Trophoblast cell (in vitro differentiated cells and primary cell): ENCODE measurements at regions not wholly inside any gene's neighbourhood (a gene's known extent, or its start where the extent isn't known, plus 50 kb on each side); places are given as distances from the start of the nearest gene placed in this dataset.

ENCODE experiments used
- DNase-seq, 2 donors: peaks; one replicate each; pipeline ENCODE4 v3.0.0-alpha.2; 2016
- H2AFZ ChIP-seq: 2 replicates; pipeline ENCODE4 v1.6.1; 2013; ENCODE audit warnings: low read length, moderate library complexity, mild to moderate bottlenecking; ENCODE audit not compliant: insufficient read depth, poor library complexity
- H2AK5ac ChIP-seq: 2 replicates; pipeline ENCODE4 v1.6.1; 2013; ENCODE audit warnings: mild to moderate bottlenecking, low read length
- H2BK120ac ChIP-seq: 2 replicates; pipeline ENCODE4 v1.6.1; 2013; ENCODE audit warnings: low read length, mild to moderate bottlenecking, moderate library complexity; ENCODE audit not compliant: insufficient read depth, poor library complexity
- H2BK12ac ChIP-seq: 2 replicates; pipeline ENCODE4 v1.6.1; 2013; ENCODE audit warnings: mild to moderate bottlenecking, low read length, moderate library complexity
- H2BK5ac ChIP-seq: 2 replicates; pipeline ENCODE4 v1.6.1; 2013; ENCODE audit warnings: low read length, low read depth, moderate library complexity, mild to moderate bottlenecking; ENCODE audit not compliant: poor library complexity
- H3K14ac ChIP-seq: 2 replicates; pipeline ENCODE4 v1.6.1; 2013; ENCODE audit warnings: mild to moderate bottlenecking, low read length
- H3K18ac ChIP-seq: 2 replicates; pipeline ENCODE4 v1.6.1; 2013; ENCODE audit warnings: mild to moderate bottlenecking, low read length
- H3K23ac ChIP-seq: 2 replicates; pipeline ENCODE4 v1.6.1; 2013; ENCODE audit warnings: low read length
- H3K27ac ChIP-seq: 2 replicates; pipeline ENCODE4 v1.5.1; 2013; ENCODE audit warnings: low read depth, mild to moderate bottlenecking, inconsistent platforms, low read length, moderate library complexity
- H3K27me3 ChIP-seq: 2 replicates; pipeline ENCODE4 v1.6.1; 2013; ENCODE audit warnings: inconsistent platforms, mild to moderate bottlenecking, low read length, moderate library complexity; ENCODE audit not compliant: insufficient read depth
- H3K36me3 ChIP-seq, 2 experiments: 1 replicate in 1 of 2; 2 replicates in 1 of 2; pipeline ENCODE4 v1.6.1; 2013; ENCODE audit warnings: low read length in 2 of 2, mild to moderate bottlenecking in 2 of 2, moderate library complexity in 1 of 2; ENCODE audit not compliant: insufficient read depth in 2 of 2, control insufficient read depth in 1 of 2
- H3K4ac ChIP-seq: 2 replicates; pipeline ENCODE4 v1.6.1; 2013; ENCODE audit warnings: low read depth, mild to moderate bottlenecking, low read length, moderate library complexity
- H3K4me1 ChIP-seq, 2 experiments: 1 replicate in 1 of 2; 2 replicates in 1 of 2; pipeline ENCODE4 v1.6.1; 2013; ENCODE audit warnings: low read length in 2 of 2, mild to moderate bottlenecking in 2 of 2, moderate library complexity in 1 of 2; ENCODE audit not compliant: insufficient read depth in 2 of 2, control insufficient read depth in 1 of 2
- H3K4me2 ChIP-seq: 2 replicates; pipeline ENCODE4 v1.6.1; 2013; ENCODE audit warnings: inconsistent platforms, mild to moderate bottlenecking, low read length, moderate library complexity
- H3K4me3 ChIP-seq: 2 replicates; pipeline ENCODE4 v1.5.1; 2013; ENCODE audit warnings: mild to moderate bottlenecking, low read depth, low read length, inconsistent platforms
- H3K79me1 ChIP-seq: one replicate; pipeline ENCODE4 v1.6.1; 2013; ENCODE audit warnings: low read length
- H3K79me2 ChIP-seq: 2 replicates; pipeline ENCODE4 v1.6.1; 2013; ENCODE audit warnings: low read length, mild to moderate bottlenecking; ENCODE audit not compliant: control insufficient read depth, insufficient read depth, poor library complexity
- H3K9ac ChIP-seq: 2 replicates; pipeline ENCODE4 v1.6.1; 2013; ENCODE audit warnings: mild to moderate bottlenecking, low read length
- H3K9me3 ChIP-seq: 2 replicates; pipeline ENCODE4 v1.6.1; 2013; ENCODE audit warnings: low read depth, mild to moderate bottlenecking, control low read depth, inconsistent platforms, low read length; ENCODE audit not compliant: insufficient read depth
- H4K12ac ChIP-seq: 2 replicates; pipeline ENCODE4 v1.6.1; 2013; ENCODE audit warnings: low read depth, mild to moderate bottlenecking, low read length, moderate library complexity
- H4K8ac ChIP-seq: 2 replicates; pipeline ENCODE4 v1.6.1; 2013; ENCODE audit warnings: low read depth, mild to moderate bottlenecking, low read length, moderate library complexity
- H4K91ac ChIP-seq: one replicate; pipeline ENCODE4 v1.6.1; 2013; ENCODE audit warnings: low read depth, mild to moderate bottlenecking, low read length, moderate library complexity
- WGBS: extraction: QIAGEN DNeasy Blood & Tissue Kit; methylation state at CpG from one replicate; pipeline ENCODE4 v1.1.7; 2013; ENCODE audit warnings: missing lambda C conversion rate; ENCODE audit not compliant: insufficient read length, insufficient coverage; ENCODE audit errors: extremely low coverage; 5-methylcytosine and 5-hydroxymethylcytosine counted together

- no peak overlapping the region for H3K23ac ChIP-seq
- H3K9ac ChIP-seq, result no peak overlapping the region
- no CpG with 5 or more reads among the region's 17 CpGs for WGBS
- no peaks in the 10 kb centered on the region for H3K36me3 ChIP-seq
- H3K14ac ChIP-seq, result no peak overlapping the region
- H3K4me2 ChIP-seq, result no peak overlapping the region
- H3K4me3 ChIP-seq, result no peak overlapping the region
- H3K79me2 ChIP-seq, result no peaks in the 10 kb centered on the region
- peaks cover 2% of the 10 kb centered on the region for H3K9me3 ChIP-seq
- no peak overlapping the region for H2BK5ac ChIP-seq
- H2BK120ac ChIP-seq, result no peak overlapping the region
- H4K8ac ChIP-seq, result no peak overlapping the region
- no peaks in the 10 kb centered on the region for H3K79me1 ChIP-seq
- H2AK5ac ChIP-seq, result no peak overlapping the region
- no peak overlapping the region for H2BK12ac ChIP-seq
- no peak overlapping the region for H3K27ac ChIP-seq
- H3K4ac ChIP-seq, result no peak overlapping the region
- H3K4me1 ChIP-seq, result no peaks in the 10 kb centered on the region
- H3K27me3 ChIP-seq, result no peaks in the 10 kb centered on the region
- DNase-seq, result peak; percentile 70 to 91
- no peak overlapping the region for H4K91ac ChIP-seq
- no peak overlapping the region for H3K18ac ChIP-seq
- no peak overlapping the region for H4K12ac ChIP-seq
- H2AFZ ChIP-seq, result no peak overlapping the region
These were observed 62.1 kb downstream of the RMI2 start for GRCh38 chr16:11407047-11407982.

- no peak overlapping the region for H3K14ac ChIP-seq
- H3K79me2 ChIP-seq, result no peaks in the 10 kb centered on the region
- H3K4me1 ChIP-seq, result no peaks in the 10 kb centered on the region
- H2BK5ac ChIP-seq, result no peak overlapping the region
- no peak overlapping the region for H3K4ac ChIP-seq
- no peak overlapping the region for H4K91ac ChIP-seq
- H2AFZ ChIP-seq, result no peak overlapping the region
- no peak overlapping the region for H2AK5ac ChIP-seq
- H3K23ac ChIP-seq, result no peak overlapping the region
- no peak overlapping the region for H4K8ac ChIP-seq
- H3K27me3 ChIP-seq, result no peaks in the 10 kb centered on the region
- no peak overlapping the region for H2BK12ac ChIP-seq
- no peak overlapping the region for H2BK120ac ChIP-seq
- DNase-seq, result peak in 1 of 2 donors; percentile 28
- no peak overlapping the region for H3K9ac ChIP-seq
- no peak overlapping the region for H4K12ac ChIP-seq
- H3K9me3 ChIP-seq, result peaks cover 1% of the 10 kb centered on the region
- no peak overlapping the region for H3K4me2 ChIP-seq
- H3K27ac ChIP-seq, result no peak overlapping the region
- no peak overlapping the region for H3K18ac ChIP-seq
- H3K36me3 ChIP-seq, result no peaks in the 10 kb centered on the region
- H3K4me3 ChIP-seq, result no peak overlapping the region
- no peaks in the 10 kb centered on the region for H3K79me1 ChIP-seq
- WGBS, result no CpG with 5 or more reads among the region's 8 CpGs
These were observed 63.0 kb downstream of the RMI2 start for GRCh38 chr16:11408216-11408615.

GRCh38 chr16:11409398-11409797 lies 64.1 kb downstream of the RMI2 start:
- no peak overlapping the region for H3K23ac ChIP-seq
- H4K8ac ChIP-seq, result no peak overlapping the region
- H2BK120ac ChIP-seq, result no peak overlapping the region
- H3K4me3 ChIP-seq, result no peak overlapping the region
- H4K12ac ChIP-seq, result no peak overlapping the region
- no peaks in the 10 kb centered on the region for H3K4me1 ChIP-seq
- H3K18ac ChIP-seq, result no peak overlapping the region
- no peaks in the 10 kb centered on the region for H3K27me3 ChIP-seq
- H3K4ac ChIP-seq, result no peak overlapping the region
- no peaks in the 10 kb centered on the region for H3K36me3 ChIP-seq
- peaks cover 2% of the 10 kb centered on the region for H3K9me3 ChIP-seq
- H3K79me1 ChIP-seq, result no peaks in the 10 kb centered on the region
- H2BK12ac ChIP-seq, result no peak overlapping the region
- H3K79me2 ChIP-seq, result no peaks in the 10 kb centered on the region
- no peak overlapping the region for H3K27ac ChIP-seq
- H3K14ac ChIP-seq, result no peak overlapping the region
- DNase-seq, result no peak
- no peak overlapping the region for H4K91ac ChIP-seq
- H2AK5ac ChIP-seq, result no peak overlapping the region
- H2AFZ ChIP-seq, result no peak overlapping the region
- WGBS, result no CpG with 5 or more reads among the region's 6 CpGs
- no peak overlapping the region for H2BK5ac ChIP-seq
- H3K9ac ChIP-seq, result no peak overlapping the region
- H3K4me2 ChIP-seq, result no peak overlapping the region

GRCh38 chr16:11410376-11411058 lies 65.3 kb downstream of the RMI2 start:
- H2BK120ac ChIP-seq, result no peak overlapping the region
- no peak overlapping the region for H4K8ac ChIP-seq
- H3K79me2 ChIP-seq, result no peaks in the 10 kb centered on the region
- H3K79me1 ChIP-seq, result no peaks in the 10 kb centered on the region
- H2BK12ac ChIP-seq, result no peak overlapping the region
- no peak overlapping the region for H3K4me3 ChIP-seq
- peaks cover 2% of the 10 kb centered on the region for H3K9me3 ChIP-seq
- WGBS, result no CpG with 5 or more reads among the region's 12 CpGs
- H3K23ac ChIP-seq, result no peak overlapping the region
- H3K4me2 ChIP-seq, result no peak overlapping the region
- no peak overlapping the region for H4K91ac ChIP-seq
- H2BK5ac ChIP-seq, result no peak overlapping the region
- H3K27me3 ChIP-seq, result no peaks in the 10 kb centered on the region
- no peak overlapping the region for H2AFZ ChIP-seq
- no peak overlapping the region for H4K12ac ChIP-seq
- DNase-seq, result peak in 1 of 2 donors; percentile 20
- no peak overlapping the region for H3K14ac ChIP-seq
- no peak overlapping the region for H3K18ac ChIP-seq
- H3K27ac ChIP-seq, result no peak overlapping the region
- no peak overlapping the region for H2AK5ac ChIP-seq
- H3K9ac ChIP-seq, result no peak overlapping the region
- H3K36me3 ChIP-seq, result no peaks in the 10 kb centered on the region
- H3K4ac ChIP-seq, result no peak overlapping the region
- no peaks in the 10 kb centered on the region for H3K4me1 ChIP-seq
